B cell (primary cell): ENCODE measurements at regions not wholly inside any gene's neighbourhood (a gene's known extent, or its start where the extent isn't known, plus 50 kb on each side); places are given as distances from the start of the nearest gene placed in this dataset.

Experiments
- EZH2 ChIP-seq: IDR thresholded peaks from 2 replicates; pipeline ENCODE4 v1.6.1; 2012; ENCODE audit warnings: borderline replicate concordance, low read depth, mild to moderate bottlenecking, moderate library complexity, low read length; ENCODE audit not compliant: insufficient read depth, poor library complexity, severe bottlenecking
- TF ChIP-seq, protein P1 (sequence below): fragments of 200-600 bp; IDR thresholded peaks from one replicate; pipeline ENCODE4 v1.8.0; 2022; ENCODE audit warnings: antibody characterized with exemption, mild to moderate bottlenecking

DNA sequence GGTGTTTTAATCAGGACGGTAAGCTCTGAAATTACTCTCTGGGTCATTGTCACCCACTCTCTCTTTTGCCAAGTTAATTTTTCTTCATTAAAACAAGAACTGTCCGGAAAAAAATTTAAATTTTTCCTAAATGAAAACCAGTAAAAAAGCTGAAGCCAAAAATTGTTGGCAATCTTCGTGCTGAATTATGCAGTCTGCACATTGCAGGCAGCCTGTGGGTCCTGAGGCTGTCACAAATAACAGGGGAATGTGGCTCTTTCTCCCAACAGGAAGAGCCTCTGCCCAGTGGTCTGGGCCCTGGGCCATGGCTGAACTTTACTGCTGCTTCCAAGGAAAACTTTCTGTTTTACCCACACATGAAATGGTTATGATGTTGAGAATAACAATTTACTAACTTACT, 153.9 kb upstream of the SPAG17 start:
- TF ChIP-seq, protein P1, sequence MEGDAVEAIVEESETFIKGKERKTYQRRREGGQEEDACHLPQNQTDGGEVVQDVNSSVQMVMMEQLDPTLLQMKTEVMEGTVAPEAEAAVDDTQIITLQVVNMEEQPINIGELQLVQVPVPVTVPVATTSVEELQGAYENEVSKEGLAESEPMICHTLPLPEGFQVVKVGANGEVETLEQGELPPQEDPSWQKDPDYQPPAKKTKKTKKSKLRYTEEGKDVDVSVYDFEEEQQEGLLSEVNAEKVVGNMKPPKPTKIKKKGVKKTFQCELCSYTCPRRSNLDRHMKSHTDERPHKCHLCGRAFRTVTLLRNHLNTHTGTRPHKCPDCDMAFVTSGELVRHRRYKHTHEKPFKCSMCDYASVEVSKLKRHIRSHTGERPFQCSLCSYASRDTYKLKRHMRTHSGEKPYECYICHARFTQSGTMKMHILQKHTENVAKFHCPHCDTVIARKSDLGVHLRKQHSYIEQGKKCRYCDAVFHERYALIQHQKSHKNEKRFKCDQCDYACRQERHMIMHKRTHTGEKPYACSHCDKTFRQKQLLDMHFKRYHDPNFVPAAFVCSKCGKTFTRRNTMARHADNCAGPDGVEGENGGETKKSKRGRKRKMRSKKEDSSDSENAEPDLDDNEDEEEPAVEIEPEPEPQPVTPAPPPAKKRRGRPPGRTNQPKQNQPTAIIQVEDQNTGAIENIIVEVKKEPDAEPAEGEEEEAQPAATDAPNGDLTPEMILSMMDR, result no peak
- no peak for TF ChIP-seq EZH2
